ENCODE measurements at regions not wholly inside any gene's neighbourhood (a gene's known extent, or its start where the extent isn't known, plus 50 kb on each side); places are given as distances from the start of the nearest gene placed in this dataset.

DNA sequence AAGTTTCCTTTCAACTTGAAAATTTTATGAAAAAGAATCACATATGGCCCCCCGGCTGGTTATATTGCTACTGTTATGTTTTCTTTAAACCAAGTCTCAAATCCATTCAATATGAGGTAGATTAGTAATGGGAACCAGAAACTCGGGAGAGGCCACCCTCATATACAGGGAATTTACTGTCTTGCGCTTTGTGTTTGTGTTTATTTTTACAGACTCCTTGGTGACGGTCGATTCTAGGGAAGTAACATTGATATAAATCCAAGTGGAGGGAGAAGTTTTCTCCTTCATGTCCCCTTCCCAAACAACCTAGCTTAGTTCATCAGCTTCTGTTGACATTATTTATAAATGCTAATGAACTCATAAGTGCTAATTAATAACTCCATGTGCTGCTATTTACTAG lies 163.5 kb upstream of the LMO4 start:
- no peak for DNase-seq (ENCODE audit: low read depth)
- in situ Hi-C loops (cut with HindIII; ENCODE audit: low pct_unique_long_range_greater_than_20kb, low sequenced_read_pairs): no loop called here

- DNase-seq (ENCODE audit: low read depth): no peak
- in situ Hi-C loops (cut with HindIII; ENCODE audit: low pct_unique_long_range_greater_than_20kb, low sequenced_read_pairs): no loop called here
Measured at GRCh38 chr1:87167157-87167789, 161.4 kb upstream of the LMO4 start.

- DNase-seq (ENCODE audit: low read depth): no peak
- in situ Hi-C loops (cut with HindIII; ENCODE audit: low pct_unique_long_range_greater_than_20kb, low sequenced_read_pairs): no loop called here
Measured at GRCh38 chr1:87167848-87168525, 160.7 kb upstream of the LMO4 start.

- DNase-seq (ENCODE audit: low read depth): no peak
- in situ Hi-C loops (cut with HindIII; ENCODE audit: low pct_unique_long_range_greater_than_20kb, low sequenced_read_pairs): no loop called here
Measured at GRCh38 chr1:87169263-87169910, 159.3 kb upstream of the LMO4 start.

GRCh38 chr1:87170157-87170556 lies 158.5 kb upstream of the LMO4 start:
- DNase-seq (ENCODE audit: low read depth): no peak
- in situ Hi-C loops (cut with HindIII; ENCODE audit: low pct_unique_long_range_greater_than_20kb, low sequenced_read_pairs): no loop called here

DNA sequence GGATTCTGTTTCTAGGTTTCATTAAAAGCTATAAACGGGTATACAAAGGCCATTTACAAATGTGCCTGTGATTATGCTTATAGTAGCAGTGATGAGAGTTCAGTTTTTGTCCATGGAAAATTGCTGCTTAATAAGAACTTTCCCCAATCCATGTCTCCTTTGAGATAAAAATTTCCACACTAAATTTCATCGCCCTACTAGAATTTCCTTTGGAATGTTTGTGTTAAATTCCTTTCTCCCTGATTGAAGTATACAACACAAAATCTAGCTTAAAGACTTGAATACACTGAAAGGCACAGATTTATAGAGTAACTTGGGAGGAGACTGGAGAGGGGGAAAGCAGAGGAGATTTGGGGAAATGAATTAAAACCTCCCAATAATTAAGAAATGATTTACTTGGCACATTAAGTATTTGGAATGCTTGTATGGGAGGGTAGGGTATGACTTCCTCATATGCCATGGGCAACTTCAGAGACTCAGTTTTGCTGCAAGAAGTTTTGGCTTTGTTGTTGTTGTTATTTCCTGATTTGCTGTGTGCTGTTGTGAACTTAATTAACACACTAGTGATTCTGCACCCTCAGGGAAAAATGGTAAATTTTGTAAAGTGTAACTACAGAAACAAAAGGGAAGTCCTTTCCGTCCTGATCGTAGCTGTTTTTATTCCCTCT lies 157.6 kb upstream of the LMO4 start:
- in situ Hi-C loops (cut with HindIII; ENCODE audit: low pct_unique_long_range_greater_than_20kb, low sequenced_read_pairs): no loop called here
- no peak for DNase-seq (ENCODE audit: low read depth)

- in situ Hi-C loops (cut with HindIII; ENCODE audit: low pct_unique_long_range_greater_than_20kb, low sequenced_read_pairs): no loop called here
Measured at GRCh38 chr1:87173231-87173630, 155.4 kb upstream of the LMO4 start.

GRCh38 chr1:87174724-87175245 lies 153.9 kb upstream of the LMO4 start:
- in situ Hi-C loops (cut with HindIII; ENCODE audit: low pct_unique_long_range_greater_than_20kb, low sequenced_read_pairs): no loop called here
- DNase-seq (ENCODE audit: low read depth): peak; percentile 30

More at GRCh38 chr1:87173231-87173630, 155.4 kb upstream of the LMO4 start:
- DNase-seq (ENCODE audit: low read depth): no peak

DNA sequence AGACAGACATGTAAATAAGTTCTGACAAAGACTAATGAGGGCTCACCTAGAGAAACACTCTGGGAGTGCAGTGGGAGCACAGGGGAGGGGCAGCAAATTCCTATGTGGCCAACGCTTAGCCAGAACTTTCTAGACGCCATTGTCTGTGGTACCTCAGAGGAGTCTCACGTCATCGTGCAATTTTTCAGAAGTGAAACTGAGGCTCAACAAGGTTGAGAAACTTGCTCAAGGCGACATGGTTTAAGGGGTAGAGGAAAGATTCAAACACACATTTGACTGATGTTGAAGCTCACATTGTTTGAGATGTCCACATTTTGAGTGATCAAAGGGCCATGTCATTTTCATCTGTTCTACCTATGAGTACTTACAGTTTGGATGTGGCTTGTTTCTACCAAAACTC lies 152.6 kb upstream of the LMO4 start:
- no peak for DNase-seq (ENCODE audit: low read depth)
- in situ Hi-C loops (cut with HindIII; ENCODE audit: low pct_unique_long_range_greater_than_20kb, low sequenced_read_pairs): no loop called here

DNA sequence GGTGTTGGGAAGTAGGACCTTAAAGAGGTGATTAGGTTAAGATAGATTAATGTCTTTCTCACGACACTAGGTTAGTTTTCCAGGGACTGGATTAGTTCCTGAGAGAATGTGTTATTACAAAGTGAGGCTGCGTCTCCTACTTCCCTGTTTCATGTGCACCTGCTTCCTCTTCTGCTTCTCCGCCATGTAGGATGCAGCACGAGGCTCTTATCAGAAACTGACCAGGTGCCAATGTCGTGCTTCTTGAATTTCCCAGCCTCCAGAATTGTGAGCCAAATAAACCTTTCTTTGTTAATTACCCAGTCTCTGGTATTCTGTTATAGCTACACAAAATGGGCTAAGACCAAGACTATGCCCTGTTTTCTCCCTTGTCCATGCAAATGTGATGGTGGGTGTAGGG lies 152.2 kb upstream of the LMO4 start:
- in situ Hi-C loops (cut with HindIII; ENCODE audit: low pct_unique_long_range_greater_than_20kb, low sequenced_read_pairs): no loop called here

GRCh38 chr1:87178441-87178840 lies 150.2 kb upstream of the LMO4 start:
- in situ Hi-C loops (cut with HindIII; ENCODE audit: low pct_unique_long_range_greater_than_20kb, low sequenced_read_pairs): no loop called here
- no peak for DNase-seq (ENCODE audit: low read depth)

More for the DNA sequence above, 152.2 kb upstream of the LMO4 start:
- no peak for DNase-seq (ENCODE audit: low read depth)

DNA sequence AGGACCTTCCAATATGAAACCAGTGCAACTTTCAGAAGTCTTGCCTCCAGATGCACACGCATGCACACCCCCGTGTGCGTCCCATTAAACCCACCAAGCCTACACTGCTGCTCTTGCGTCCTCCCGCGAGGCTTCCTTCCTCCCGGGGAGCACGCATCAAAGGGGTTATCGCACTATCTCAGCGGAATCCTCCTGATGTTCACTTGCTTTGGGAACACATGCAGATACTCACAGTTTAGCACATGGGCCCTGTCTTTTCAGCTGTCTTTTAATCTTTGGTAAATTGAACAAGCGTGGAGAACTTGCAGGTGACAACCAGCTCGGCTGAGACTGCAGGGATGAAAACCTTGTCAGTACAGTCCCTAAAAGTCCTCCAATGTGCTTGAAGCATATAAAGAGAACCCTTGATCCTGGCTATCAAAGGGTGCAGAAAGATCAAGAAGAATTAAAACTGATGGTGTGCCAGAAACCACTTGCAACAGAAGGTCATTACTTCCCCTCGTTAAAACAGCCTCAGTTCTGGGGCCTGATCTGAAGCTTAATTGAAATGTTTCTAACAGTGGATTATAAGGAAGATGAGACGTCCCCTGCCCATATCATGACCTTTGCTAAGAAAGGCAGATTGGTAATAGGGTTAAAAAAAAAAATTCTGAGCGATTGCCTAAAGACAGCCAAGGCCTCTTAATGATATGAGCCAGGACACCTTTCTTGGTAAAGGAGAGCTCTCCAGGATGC lies 149.4 kb upstream of the LMO4 start:
- no peak for DNase-seq (ENCODE audit: low read depth)
- in situ Hi-C loops (cut with HindIII; ENCODE audit: low pct_unique_long_range_greater_than_20kb, low sequenced_read_pairs): no loop called here

DNA sequence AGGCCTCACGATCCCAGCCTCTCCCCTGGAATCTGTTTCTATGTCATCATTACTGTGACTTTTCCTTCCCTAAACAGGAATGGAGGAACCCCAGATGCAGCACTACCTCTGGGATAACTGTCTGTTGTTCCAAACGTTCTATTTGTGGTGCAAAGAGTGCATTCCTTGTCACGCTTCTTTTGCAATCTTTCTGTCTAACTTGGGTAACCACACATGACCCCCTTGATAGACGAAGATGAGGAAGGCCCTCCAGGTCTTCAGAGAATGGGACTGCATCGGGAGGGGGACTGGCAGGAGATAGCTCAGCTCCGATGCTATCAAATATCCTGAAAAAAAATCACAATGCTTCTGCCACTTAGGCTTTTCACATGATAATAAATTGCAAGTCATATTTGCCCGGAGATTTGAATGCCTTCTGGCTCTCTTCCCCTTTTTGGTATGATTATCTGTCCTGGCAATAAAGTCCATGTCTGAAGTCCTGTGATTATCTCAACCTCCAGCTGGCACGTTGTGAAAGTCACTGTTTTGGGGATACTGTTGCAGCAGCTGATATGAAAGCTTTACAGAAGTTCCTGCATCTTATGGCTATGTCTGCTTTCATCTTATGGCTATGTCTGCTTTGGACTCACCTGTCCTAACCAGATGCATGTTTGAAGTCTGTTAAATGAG lies 148.7 kb upstream of the LMO4 start:
- DNase-seq (ENCODE audit: low read depth): no peak

DNA sequence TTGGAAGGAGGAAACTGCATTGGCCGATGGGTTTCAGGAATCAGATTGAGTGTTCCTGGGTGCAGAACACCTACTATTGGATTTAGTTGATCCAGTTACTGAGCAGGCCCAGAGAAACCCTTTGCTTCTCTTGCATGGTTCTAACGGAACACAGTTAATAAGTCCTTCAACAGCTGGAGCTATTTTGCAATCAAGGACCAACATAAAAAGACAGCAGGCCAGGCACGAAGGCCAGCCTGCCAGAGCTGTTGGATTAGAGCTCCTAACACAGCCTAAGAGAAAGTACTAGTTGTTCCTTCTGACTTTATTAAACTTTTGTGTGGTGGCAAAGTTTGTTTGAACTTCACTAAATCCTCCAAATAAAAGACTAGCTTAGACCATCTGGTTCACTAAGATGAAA lies 148.0 kb upstream of the LMO4 start:
- no peak for DNase-seq (ENCODE audit: low read depth)
- in situ Hi-C loops (cut with HindIII; ENCODE audit: low pct_unique_long_range_greater_than_20kb, low sequenced_read_pairs): no loop called here

More for the DNA sequence above, 148.7 kb upstream of the LMO4 start:
- in situ Hi-C loops (cut with HindIII; ENCODE audit: low pct_unique_long_range_greater_than_20kb, low sequenced_read_pairs): no loop called here

DNA sequence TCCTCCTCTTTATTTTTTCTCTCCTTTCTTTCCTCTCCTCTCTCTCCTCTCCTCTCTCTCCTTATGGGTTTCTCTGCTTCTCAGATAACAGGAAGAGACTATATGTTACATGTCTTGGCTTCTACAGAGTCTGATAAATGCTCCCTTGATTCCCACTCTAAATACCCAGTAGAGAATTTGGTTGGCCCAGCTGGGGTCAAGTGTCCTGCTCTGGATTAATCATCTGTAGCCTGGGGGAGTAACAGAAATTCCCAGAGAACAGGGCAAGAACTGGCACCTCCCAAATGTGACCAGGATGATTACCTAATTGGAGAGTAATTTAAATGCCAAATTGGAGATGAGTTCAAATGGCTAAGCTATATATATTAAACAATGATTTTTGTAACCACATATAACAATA lies 146.1 kb upstream of the LMO4 start:
- DNase-seq (ENCODE audit: low read depth): no peak
- in situ Hi-C loops (cut with HindIII; ENCODE audit: low pct_unique_long_range_greater_than_20kb, low sequenced_read_pairs): no loop called here

DNA sequence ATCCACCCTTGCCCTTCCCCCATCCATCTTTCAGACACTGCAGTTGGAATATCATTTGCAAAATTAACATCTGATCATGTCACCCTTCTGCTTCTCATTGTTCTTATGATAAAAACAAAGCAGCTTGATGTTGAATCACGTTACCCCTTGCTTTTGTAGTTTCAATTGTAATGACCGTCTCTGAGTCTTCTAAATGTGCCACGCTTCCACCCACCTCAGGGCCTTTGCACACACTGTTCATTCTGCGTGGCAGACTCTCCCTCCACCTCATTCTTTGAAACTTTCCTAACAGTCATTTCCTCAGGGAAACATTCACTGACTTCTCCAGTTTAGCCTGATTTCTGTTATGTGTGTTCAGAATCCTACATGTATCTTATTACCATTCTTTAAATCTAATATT lies 143.6 kb upstream of the LMO4 start:
- in situ Hi-C loops (cut with HindIII; ENCODE audit: low pct_unique_long_range_greater_than_20kb, low sequenced_read_pairs): no loop called here

DNA sequence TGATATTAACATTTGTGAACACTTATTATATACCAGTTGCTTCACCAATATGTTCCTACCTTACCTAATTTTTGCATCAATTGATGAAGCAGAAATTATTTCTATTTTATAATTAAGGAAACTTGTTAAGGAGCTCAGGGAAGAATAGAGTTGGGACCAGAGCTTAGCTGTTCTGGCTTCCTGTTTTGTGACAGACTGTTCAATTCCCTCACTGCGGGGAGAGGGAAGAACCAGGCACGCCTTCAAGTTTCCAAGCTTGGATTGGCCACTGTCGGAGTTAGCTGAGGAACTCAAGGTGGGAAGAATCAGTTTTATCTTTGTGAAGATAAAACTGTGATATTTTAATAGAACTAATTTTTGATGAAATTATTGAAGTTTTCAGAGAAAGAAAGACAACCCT lies 142.3 kb upstream of the LMO4 start:
- DNase-seq (ENCODE audit: low read depth): no peak
- in situ Hi-C loops (cut with HindIII; ENCODE audit: low pct_unique_long_range_greater_than_20kb, low sequenced_read_pairs): no loop called here

More for the DNA sequence above, 143.6 kb upstream of the LMO4 start:
- DNase-seq (ENCODE audit: low read depth): no peak

DNA sequence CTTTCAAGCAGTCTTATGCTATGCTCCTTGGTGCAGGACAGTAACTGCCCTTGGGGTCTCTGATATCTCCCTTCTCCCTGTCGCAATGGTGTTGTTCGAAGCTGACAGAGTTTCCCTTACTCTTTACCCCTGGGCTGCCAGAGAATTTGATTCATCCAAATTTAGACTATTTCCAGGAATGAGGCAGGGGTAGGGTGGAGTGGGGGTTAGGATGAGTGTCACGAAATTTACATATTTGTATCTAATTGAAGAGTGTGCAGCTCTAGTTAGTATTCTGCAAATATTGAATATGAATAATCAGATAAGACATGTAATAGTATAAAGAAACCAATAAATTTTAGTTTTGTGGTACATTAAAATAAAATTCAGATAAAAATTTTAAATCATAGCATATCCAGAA lies 140.0 kb upstream of the LMO4 start:
- in situ Hi-C loops (cut with HindIII; ENCODE audit: low pct_unique_long_range_greater_than_20kb, low sequenced_read_pairs): no loop called here
- no peak for DNase-seq (ENCODE audit: low read depth)

All from Caki2 (cell line).